Activated CD8-positive, alpha-beta T cell treated with anti-CD3 and anti-CD28 coated beads for 36 hours (primary cell): ENCODE measurements at regions not wholly inside any gene's neighbourhood (a gene's known extent, or its start where the extent isn't known, plus 50 kb on each side); places are given as distances from the start of the nearest gene placed in this dataset.

Experiments
- ATAC-seq: fragments of 200-7000 bp; cut with Tn5 transposase; one replicate; pipeline ENCODE4 v1.10.0; 2021; ENCODE audit warnings: mild to moderate bottlenecking, moderate library complexity
- CTCF ChIA-PET: fragments of 350-600 bp; sonication (Branson Sonifier 250); formaldehyde crosslinking; loops from one replicate; lab custom pipeline; 2021; ENCODE audit warnings: antibody characterized with exemption; lab: Charles Lee
- POLR2A ChIA-PET: fragments of 350-600 bp; sonication (Branson Sonifier 250); formaldehyde crosslinking; loops from one replicate; lab custom pipeline; 2021; ENCODE audit warnings: antibody characterized with exemption; lab: Charles Lee
- DNase-seq: peaks from one replicate; pipeline ENCODE4 v3.0.0-alpha.2; 2020
- H3K27ac Mint-ChIP-seq: one replicate; pipeline ENCODE4 v1.8.0; 2021; ENCODE audit warnings: mild to moderate bottlenecking, mixed read lengths
- H3K27me3 Mint-ChIP-seq: one replicate; pipeline ENCODE4 v1.8.0; 2021; ENCODE audit warnings: mixed read lengths
- H3K36me3 Mint-ChIP-seq: one replicate; pipeline ENCODE4 v1.8.0; 2021; ENCODE audit warnings: low read depth, mixed read lengths
- H3K4me1 Mint-ChIP-seq: one replicate; pipeline ENCODE4 v1.8.0; 2021; ENCODE audit warnings: low read depth, mixed read lengths
- H3K4me3 Mint-ChIP-seq: one replicate; pipeline ENCODE4 v1.8.0; 2021; ENCODE audit warnings: mild to moderate bottlenecking, moderate library complexity, mixed read lengths
- H3K9me3 Mint-ChIP-seq: one replicate; pipeline ENCODE4 v1.8.0; 2021; ENCODE audit warnings: mixed read lengths
- CTCF ChIP-seq: fragments of 200-600 bp; IDR thresholded peaks from one replicate; pipeline ENCODE4 v1.8.0; 2022; ENCODE audit warnings: antibody characterized with exemption, mild to moderate bottlenecking
- intact Hi-C: fragments of 100-400 bp; cut with micrococcal nuclease; formaldehyde crosslinking; loops from one replicate; pipeline ENCODE4 v1.10.0; 2022

- ATAC-seq (no peak), DNase-seq (no peak)
- ChIA-PET CTCF (interaction anchor here (0.9 to 2.3 kb wide), 3 partner anchors 9 to 40 kb away, joined by 3 to 5 read pairs (median 4); no protein-coding TSS in a partner anchor), POLR2A (interaction anchor here (1.0 to 2.3 kb wide), 3 partner anchors 8 to 16 kb away, joined by 3 to 10 read pairs (median 9); no protein-coding TSS in a partner anchor)
- TF ChIP-seq CTCF, result no peak
- Mint-ChIP-seq H3K9me3 (peaks cover 5% of the 10 kb centered on the region), H3K27ac (peak overlapping the region; percentile 26), H3K36me3 (peaks cover 4% of the 10 kb centered on the region), H3K4me3 (peak overlapping the region; percentile 66), H3K27me3 (no peaks in the 10 kb centered on the region), H3K4me1 (peaks cover 74% of the 10 kb centered on the region)
- intact Hi-C loops, result no loop called here
Measured at GRCh38 chr10:7485799-7486198, 75.0 kb upstream of the SFMBT2 start.

- Mint-ChIP-seq H3K36me3 (peaks cover 4% of the 10 kb centered on the region), H3K27ac (peak overlapping the region; percentile 95), H3K4me3 (peak overlapping the region; percentile 66), H3K9me3 (peaks cover 4% of the 10 kb centered on the region), H3K27me3 (no peaks in the 10 kb centered on the region), H3K4me1 (peaks cover 76% of the 10 kb centered on the region)
- ChIA-PET POLR2A (interaction anchor here (1.0 to 2.3 kb wide), 5 partner anchors 8 to 74 kb away, joined by 3 to 10 read pairs (median 8); partner anchors contain the start of gene SFMBT2), CTCF (interaction anchor here (1.2 to 2.3 kb wide), 2 partner anchors 15 to 41 kb away, joined by 3 to 5 read pairs; no protein-coding TSS in a partner anchor)
- intact Hi-C loops, result no loop called here
- ATAC-seq (no peak), DNase-seq (no peak)
- TF ChIP-seq CTCF, result no peak
Measured at GRCh38 chr10:7485244-7485556, 74.4 kb upstream of the SFMBT2 start.

- intact Hi-C loops, result no loop called here
- DNase-seq (peak; percentile 88), ATAC-seq (peak; percentile 89)
- peaks cover 79% of the 10 kb centered on the region for H3K4me1 Mint-ChIP-seq
- no peak for TF ChIP-seq CTCF
- POLR2A ChIA-PET, result interaction anchor here (0.9 to 2.3 kb wide), 5 partner anchors 10 to 98 kb away, joined by 3 to 10 read pairs (median 8); partner anchors contain the start of gene SFMBT2
- CTCF ChIA-PET, result interaction anchor here (0.8 to 2.3 kb wide), 6 partner anchors 8 to 76 kb away, joined by 3 to 5 read pairs (median 3); no protein-coding TSS in a partner anchor
- H3K4me3 Mint-ChIP-seq, result peak overlapping the region; percentile 66
- H3K9me3 Mint-ChIP-seq, result peaks cover 4% of the 10 kb centered on the region
- peak overlapping the region; percentile 95 for H3K27ac Mint-ChIP-seq
- H3K36me3 Mint-ChIP-seq, result peaks cover 4% of the 10 kb centered on the region
- H3K27me3 Mint-ChIP-seq, result no peaks in the 10 kb centered on the region
Measured at GRCh38 chr10:7484456-7485243, 73.8 kb upstream of the SFMBT2 start.

- DNase-seq (no peak), ATAC-seq (no peak)
- Mint-ChIP-seq H3K4me1 (peaks cover 77% of the 10 kb centered on the region), H3K4me3 (peak overlapping the region; percentile 51), H3K36me3 (peaks cover 4% of the 10 kb centered on the region), H3K27ac (peak overlapping the region; percentile 95), H3K9me3 (peaks cover 4% of the 10 kb centered on the region), H3K27me3 (no peaks in the 10 kb centered on the region)
- intact Hi-C loops, result no loop called here
- CTCF ChIA-PET, result interaction anchor here (1.2 to 2.3 kb wide), 4 partner anchors 9 to 72 kb away, joined by 3 to 5 read pairs (median 3); no protein-coding TSS in a partner anchor
- POLR2A ChIA-PET, result interaction anchor here (0.9 to 2.3 kb wide), 5 partner anchors 11 to 97 kb away, joined by 3 to 10 read pairs (median 8); partner anchors contain the start of gene SFMBT2
- TF ChIP-seq CTCF, result no peak
Measured at GRCh38 chr10:7483848-7484247, 73.0 kb upstream of the SFMBT2 start.
